ENCODE measurements at regions not wholly inside any gene's neighbourhood (a gene's known extent, or its start where the extent isn't known, plus 50 kb on each side); places are given as distances from the start of the nearest gene placed in this dataset.

- H3K56ac ChIP-seq (ENCODE audit: insufficient read length, low read depth, low read length): no peak overlapping the region
- no peak overlapping the region for H2BK12ac ChIP-seq (ENCODE audit: insufficient read length, low read depth, low read length)
- no peak overlapping the region for H3K4me3 Mint-ChIP-seq
- H3K27ac Mint-ChIP-seq: no peak overlapping the region; a peak in 1 of 7 replicates
- peaks cover 0 to 14% (median 2%) of the 10 kb centered on the region in 3 experiments; a peak in 3 of 7 replicates for H3K36me3 Mint-ChIP-seq (ENCODE audit: insufficient read depth in 1 of 3, low read depth in 3 of 3)
- H4K20me1 ChIP-seq (ENCODE audit: control insufficient read depth, insufficient read depth, insufficient read length): no peaks in the 10 kb centered on the region
- H2AK5ac ChIP-seq (ENCODE audit: insufficient read length, low read length): no peak overlapping the region
- no peaks in the 10 kb centered on the region for H3K4me1 ChIP-seq (ENCODE audit: insufficient read depth, low read length)
- H3K23me2 ChIP-seq (ENCODE audit: insufficient read length, low read depth, low read length, poor library complexity, severe bottlenecking): no peaks in the 10 kb centered on the region
- no peak overlapping the region for H3K9ac ChIP-seq (ENCODE audit: extremely low read depth, insufficient read length, low read length)
- no peak overlapping the region for H2BK15ac ChIP-seq (ENCODE audit: low read depth, low read length)
- H3K27ac ChIP-seq (ENCODE audit: insufficient read length, low read depth, low read length): no peak overlapping the region
- H3K27me3 Mint-ChIP-seq (ENCODE audit: low read depth): no peaks in the 10 kb centered on the region
- no peak overlapping the region for H3K4me2 ChIP-seq (ENCODE audit: insufficient read depth, insufficient read length, low read length)
- no peak overlapping the region for H3K18ac ChIP-seq (ENCODE audit: insufficient read length, low read depth, low read length)
- no peaks in the 10 kb centered on the region for H3K9me3 ChIP-seq (ENCODE audit: control insufficient read depth, low read depth, low read length)
- H2BK120ac ChIP-seq (ENCODE audit: low read depth, low read length, poor library complexity, severe bottlenecking): no peak overlapping the region
- no peak overlapping the region for H2BK20ac ChIP-seq (ENCODE audit: low read depth, low read length, poor library complexity, severe bottlenecking)
- no peak overlapping the region for H3K23ac ChIP-seq (ENCODE audit: insufficient read length, low read depth, low read length)
- H2BK5ac ChIP-seq (ENCODE audit: insufficient read length, low read length): no peak overlapping the region
- H3T11ph ChIP-seq (ENCODE audit: low read length): no peak overlapping the region
- no peaks in the 10 kb centered on the region for H3K27me3 ChIP-seq (ENCODE audit: insufficient read depth, low read length)
- H4K5ac ChIP-seq (ENCODE audit: insufficient read length, low read depth, low read length): no peak overlapping the region
- peaks cover 0 to 3% of the 10 kb centered on the region in 2 experiments; a peak in 1 of 5 replicates for H3K9me3 Mint-ChIP-seq
- H2AFZ ChIP-seq (ENCODE audit: low read length): no peak overlapping the region
- no peak overlapping the region for H4K91ac ChIP-seq (ENCODE audit: insufficient read length, low read depth, low read length)
- WGBS (ENCODE audit: extremely low coverage, insufficient read length, low lambda C conversion rate): no CpG with 5 or more reads among the region's 1 CpG
- no peak overlapping the region for H3K4ac ChIP-seq (ENCODE audit: low read depth, low read length)
- H3K79me2 ChIP-seq (ENCODE audit: insufficient read depth, low read length): no peaks in the 10 kb centered on the region
- no peak overlapping the region for H4K8ac ChIP-seq (replicated peaks; ENCODE audit: insufficient read length, low read depth, low read length)
- no peak for DNase-seq
- TF ChIP-seq CTCF (conservative IDR thresholded peaks at IDR 0.05): no peak
- peaks cover 7 to 16% of the 10 kb centered on the region in 2 experiments for H3K4me1 Mint-ChIP-seq
- H3K14ac ChIP-seq (ENCODE audit: insufficient read depth, low read length): no peak overlapping the region
- no peaks in the 10 kb centered on the region for H3K79me1 ChIP-seq (ENCODE audit: insufficient read depth, low read depth, low read length, poor library complexity, severe bottlenecking)
Observed at GRCh38 chr1:102096162-102096561, 99.4 kb upstream of the OLFM3 start.
